Lower lobe of right lung (tissue), 2 donors: ENCODE measurements at regions not wholly inside any gene's neighbourhood (a gene's known extent, or its start where the extent isn't known, plus 50 kb on each side); places are given as distances from the start of the nearest gene placed in this dataset.

Experiments used
- ATAC-seq, 2 donors: fragments of 200-7000 bp; cut with Tn5 transposase; one replicate each; pipeline ENCODE4 v1.9.1; 2020 to 2022; ENCODE audit warnings: mild to moderate bottlenecking in 2 of 2, moderate library complexity in 2 of 2
- DNase-seq: peaks from one replicate; pipeline ENCODE4 v3.0.0-alpha.2; 2020
- H3K27ac ChIP-seq: fragments of 200-600 bp; one replicate; pipeline ENCODE4 v1.8.0; 2022
- H3K27me3 ChIP-seq: fragments of 200-600 bp; one replicate; pipeline ENCODE4 v1.8.0; 2022; ENCODE audit warnings: low read depth
- H3K36me3 ChIP-seq: fragments of 200-600 bp; one replicate; pipeline ENCODE4 v1.8.0; 2022; ENCODE audit warnings: mild to moderate bottlenecking
- H3K4me1 ChIP-seq: fragments of 200-600 bp; one replicate; pipeline ENCODE4 v1.8.0; 2022
- H3K4me3 ChIP-seq: fragments of 200-600 bp; one replicate; pipeline ENCODE4 v1.8.0; 2022; ENCODE audit warnings: mild to moderate bottlenecking
- H3K9me3 ChIP-seq: fragments of 200-600 bp; one replicate; pipeline ENCODE4 v1.8.0; 2022
- intact Hi-C: fragments of 100-400 bp; cut with DNase I; formaldehyde crosslinking; loops from one replicate; pipeline ENCODE4 v1.11.0; 2022
- TF ChIP-seq, protein P1 (sequence below): fragments of 200-600 bp; IDR thresholded peaks from one replicate; pipeline ENCODE4 v1.8.0; 2022; ENCODE audit warnings: antibody characterized with exemption, mild to moderate bottlenecking
- donor health status: DM: no; HTN: yes; CAD: no; lungs with severe emphysema.

DNA sequence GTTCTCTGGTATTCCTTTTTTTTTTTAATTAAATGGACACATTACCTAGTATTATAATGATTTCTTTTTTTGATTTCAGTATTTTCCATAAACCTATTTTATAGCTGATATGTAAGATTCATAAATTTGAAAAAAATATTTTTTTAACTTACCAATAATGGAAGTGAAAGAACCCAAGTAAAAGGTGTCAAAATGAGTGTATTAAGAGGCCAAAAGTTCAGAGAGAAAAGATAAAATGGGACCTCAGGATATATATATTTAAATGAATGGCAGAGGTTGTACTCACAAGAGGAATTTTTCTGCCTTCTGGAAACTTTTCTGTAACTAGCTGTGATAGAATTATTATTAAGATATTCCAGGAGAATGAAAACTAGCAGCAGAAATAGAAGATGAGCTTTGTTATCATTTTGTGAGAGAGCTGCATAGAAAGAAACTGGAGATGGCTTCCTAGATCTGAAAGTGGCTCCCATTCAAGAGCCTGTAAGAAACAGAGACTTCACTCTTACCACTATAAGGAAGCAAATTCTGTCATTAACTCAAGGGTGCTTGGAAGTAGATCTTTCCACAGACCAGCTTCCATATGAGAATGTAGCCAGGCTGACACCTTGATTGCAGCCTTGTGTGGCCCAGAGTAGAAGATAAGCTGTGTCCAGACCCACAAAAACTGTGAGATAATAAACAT, 91.7 kb downstream of the MRPS30 start:
- H3K27me3 ChIP-seq, result no peaks in the 10 kb centered on the region
- H3K4me3 ChIP-seq, result no peak overlapping the region
- DNase-seq (no peak), ATAC-seq (no peak)
- no peaks in the 10 kb centered on the region for H3K36me3 ChIP-seq
- intact Hi-C loops, result no loop called here
- TF ChIP-seq, protein P1, sequence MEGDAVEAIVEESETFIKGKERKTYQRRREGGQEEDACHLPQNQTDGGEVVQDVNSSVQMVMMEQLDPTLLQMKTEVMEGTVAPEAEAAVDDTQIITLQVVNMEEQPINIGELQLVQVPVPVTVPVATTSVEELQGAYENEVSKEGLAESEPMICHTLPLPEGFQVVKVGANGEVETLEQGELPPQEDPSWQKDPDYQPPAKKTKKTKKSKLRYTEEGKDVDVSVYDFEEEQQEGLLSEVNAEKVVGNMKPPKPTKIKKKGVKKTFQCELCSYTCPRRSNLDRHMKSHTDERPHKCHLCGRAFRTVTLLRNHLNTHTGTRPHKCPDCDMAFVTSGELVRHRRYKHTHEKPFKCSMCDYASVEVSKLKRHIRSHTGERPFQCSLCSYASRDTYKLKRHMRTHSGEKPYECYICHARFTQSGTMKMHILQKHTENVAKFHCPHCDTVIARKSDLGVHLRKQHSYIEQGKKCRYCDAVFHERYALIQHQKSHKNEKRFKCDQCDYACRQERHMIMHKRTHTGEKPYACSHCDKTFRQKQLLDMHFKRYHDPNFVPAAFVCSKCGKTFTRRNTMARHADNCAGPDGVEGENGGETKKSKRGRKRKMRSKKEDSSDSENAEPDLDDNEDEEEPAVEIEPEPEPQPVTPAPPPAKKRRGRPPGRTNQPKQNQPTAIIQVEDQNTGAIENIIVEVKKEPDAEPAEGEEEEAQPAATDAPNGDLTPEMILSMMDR, result no peak
- no peak overlapping the region for H3K27ac ChIP-seq
- H3K4me1 ChIP-seq, result no peaks in the 10 kb centered on the region
- H3K9me3 ChIP-seq, result no peaks in the 10 kb centered on the region

DNA sequence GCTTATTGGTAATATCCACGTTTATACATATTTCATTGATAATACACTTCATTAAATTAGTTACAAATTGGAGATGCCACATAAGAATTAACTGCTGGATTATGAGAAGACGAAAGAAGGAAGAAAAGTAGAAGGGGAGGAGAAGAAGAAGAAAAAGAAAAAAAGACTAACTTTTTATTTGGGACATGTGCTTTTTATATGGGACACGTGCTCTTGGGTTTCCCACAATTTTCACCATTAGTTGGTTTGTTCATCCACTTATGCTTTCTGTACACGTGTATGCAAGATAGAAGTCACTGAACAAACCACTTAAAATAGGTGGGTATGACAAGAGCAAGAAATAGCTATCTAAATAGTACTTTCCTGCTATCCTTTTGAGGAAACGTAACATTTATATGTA, 98.6 kb downstream of the MRPS30 start:
- H3K9me3 ChIP-seq, result no peaks in the 10 kb centered on the region
- H3K36me3 ChIP-seq, result no peaks in the 10 kb centered on the region
- H3K27me3 ChIP-seq, result no peaks in the 10 kb centered on the region
- H3K4me1 ChIP-seq, result no peaks in the 10 kb centered on the region
- no peak for ATAC-seq
- no peak for DNase-seq
- H3K4me3 ChIP-seq, result no peak overlapping the region
- intact Hi-C loops, result no loop called here
- TF ChIP-seq, protein P1, result no peak
- no peak overlapping the region for H3K27ac ChIP-seq

DNA sequence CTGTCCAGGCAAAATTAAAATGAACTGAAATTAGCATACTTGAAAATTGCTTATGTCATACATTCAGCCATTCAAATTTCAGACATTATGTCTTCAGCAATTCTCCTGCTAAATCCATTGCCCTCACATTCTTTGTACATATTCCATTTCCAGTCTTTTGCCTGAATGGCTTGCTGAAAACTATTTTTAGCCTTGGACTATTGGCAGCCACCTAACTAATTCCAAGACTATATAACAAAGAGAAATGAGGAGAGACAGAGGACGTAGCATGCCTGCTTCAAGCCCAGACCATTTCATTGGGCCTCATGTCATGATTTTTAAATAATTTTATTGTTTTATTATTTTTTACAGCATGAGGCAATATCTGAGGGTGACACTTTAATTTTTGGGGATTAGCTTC, 100.3 kb downstream of the MRPS30 start:
- Histone ChIP-seq H3K27ac (no peak overlapping the region), H3K4me1 (no peaks in the 10 kb centered on the region), H3K4me3 (no peak overlapping the region), H3K36me3 (no peaks in the 10 kb centered on the region), H3K9me3 (no peaks in the 10 kb centered on the region), H3K27me3 (no peaks in the 10 kb centered on the region)
- ATAC-seq, result no peak
- intact Hi-C loops, result no loop called here
- TF ChIP-seq, protein P1, result no peak
- no peak for DNase-seq

DNA sequence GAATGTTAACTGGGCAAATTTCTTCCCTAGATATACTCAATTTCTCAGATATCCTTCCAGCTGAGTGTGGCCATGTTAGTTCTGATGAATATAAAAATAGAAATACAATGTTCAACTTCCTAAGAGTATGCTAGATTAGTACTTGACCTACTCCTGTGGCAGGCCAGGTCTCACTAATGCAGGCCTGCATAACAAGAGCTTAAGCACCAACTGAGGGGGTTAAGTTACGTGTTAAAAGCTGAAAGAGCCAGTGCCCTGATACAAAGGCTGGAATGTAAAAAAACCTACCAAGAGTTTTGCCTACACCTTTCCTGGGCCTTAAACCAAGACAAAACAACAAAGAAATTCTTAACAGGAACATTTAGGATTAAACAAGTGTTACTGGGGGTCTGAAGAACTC, 102.8 kb downstream of the MRPS30 start:
- DNase-seq (no peak), ATAC-seq (no peak)
- no peaks in the 10 kb centered on the region for H3K36me3 ChIP-seq
- TF ChIP-seq, protein P1, result no peak
- intact Hi-C loops, result no loop called here
- no peak overlapping the region for H3K27ac ChIP-seq
- no peaks in the 10 kb centered on the region for H3K9me3 ChIP-seq
- H3K4me1 ChIP-seq, result no peaks in the 10 kb centered on the region
- H3K27me3 ChIP-seq, result no peaks in the 10 kb centered on the region
- no peak overlapping the region for H3K4me3 ChIP-seq

DNA sequence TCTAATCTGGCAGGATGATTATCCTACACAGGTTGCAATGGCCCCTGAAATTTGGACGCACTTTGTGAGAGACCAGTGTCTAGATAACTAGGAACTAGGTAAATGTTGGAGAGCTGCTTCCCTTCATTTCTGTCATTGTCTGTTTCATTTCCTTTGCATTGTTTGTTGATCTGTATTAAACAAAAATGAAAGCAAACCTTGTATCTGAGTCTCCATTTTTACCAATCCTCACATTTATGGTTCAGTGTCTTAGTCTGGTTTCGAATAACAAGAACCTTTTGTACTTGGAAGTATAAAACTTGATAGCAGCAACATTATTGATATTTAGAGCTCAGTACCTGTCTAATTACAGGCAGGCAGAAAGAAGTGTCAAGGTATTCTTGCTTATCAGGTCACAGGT, 105.5 kb downstream of the MRPS30 start:
- H3K27me3 ChIP-seq, result no peaks in the 10 kb centered on the region
- H3K4me3 ChIP-seq, result no peak overlapping the region
- no peaks in the 10 kb centered on the region for H3K4me1 ChIP-seq
- no peak for ATAC-seq
- DNase-seq, result no peak
- no peaks in the 10 kb centered on the region for H3K9me3 ChIP-seq
- TF ChIP-seq, protein P1, result no peak
- no peak overlapping the region for H3K27ac ChIP-seq
- intact Hi-C loops, result no loop called here
- no peaks in the 10 kb centered on the region for H3K36me3 ChIP-seq

DNA sequence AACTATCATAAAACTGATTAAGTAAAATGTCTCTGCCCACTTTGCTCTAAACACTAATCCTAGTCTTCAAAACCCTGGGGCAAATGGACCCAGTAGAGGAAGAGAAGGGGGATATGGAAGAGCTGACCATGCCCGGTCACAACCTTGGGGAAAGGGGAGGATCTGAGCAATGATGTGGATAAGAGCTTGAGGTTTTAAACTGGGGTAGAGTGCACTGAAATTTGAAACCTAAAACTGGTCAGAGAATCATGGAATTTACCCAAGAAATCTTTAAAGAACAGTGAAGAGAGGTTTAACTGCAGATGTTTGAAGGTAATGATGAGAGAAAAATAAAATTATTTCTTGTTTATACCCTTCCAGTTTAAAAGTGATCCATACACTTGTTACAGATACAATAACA, 110.8 kb downstream of the MRPS30 start:
- DNase-seq (no peak), ATAC-seq (no peak)
- Histone ChIP-seq H3K27ac (no peak overlapping the region), H3K27me3 (no peaks in the 10 kb centered on the region), H3K36me3 (no peaks in the 10 kb centered on the region), H3K9me3 (no peaks in the 10 kb centered on the region), H3K4me1 (no peaks in the 10 kb centered on the region), H3K4me3 (no peak overlapping the region)
- TF ChIP-seq, protein P1, result no peak
- intact Hi-C loops, result no loop called here
